ENCODE measurements at regions not wholly inside any gene's neighbourhood (a gene's known extent, or its start where the extent isn't known, plus 50 kb on each side); places are given as distances from the start of the nearest gene placed in this dataset.

GRCh38 chr1:54497338-54497737 is 50.7 kb upstream of the ACOT11 start:
- peaks cover 58% of the 10 kb centered on the region for H3K27me3 Mint-ChIP-seq (ENCODE audit: low read depth)
- H3K36me3 Mint-ChIP-seq (ENCODE audit: low read depth) = peaks cover 3% of the 10 kb centered on the region
- H3K4me1 Mint-ChIP-seq (ENCODE audit: low read depth) = peaks cover 5% of the 10 kb centered on the region
- H3K9me3 Mint-ChIP-seq = no peaks in the 10 kb centered on the region
- H3K4me3 Mint-ChIP-seq = no peak overlapping the region
- no peak overlapping the region for H3K27ac Mint-ChIP-seq

- peaks cover 3% of the 10 kb centered on the region for H3K36me3 Mint-ChIP-seq (ENCODE audit: low read depth)
- H3K27ac Mint-ChIP-seq = no peak overlapping the region
- no peak overlapping the region for H3K4me3 Mint-ChIP-seq
- no peaks in the 10 kb centered on the region for H3K9me3 Mint-ChIP-seq
- H3K4me1 Mint-ChIP-seq (ENCODE audit: low read depth) = peaks cover 5% of the 10 kb centered on the region
- H3K27me3 Mint-ChIP-seq (ENCODE audit: low read depth) = peaks cover 54% of the 10 kb centered on the region
Measured at GRCh38 chr1:54495954-54496353, 52.1 kb upstream of the ACOT11 start.

GRCh38 chr1:54493608-54494007 is 54.4 kb upstream of the ACOT11 start:
- Mint-ChIP-seq H3K4me3 (no peak overlapping the region), H3K4me1 (ENCODE audit: low read depth) (peaks cover 6% of the 10 kb centered on the region), H3K9me3 (no peaks in the 10 kb centered on the region), H3K27me3 (ENCODE audit: low read depth) (peaks cover 45% of the 10 kb centered on the region), H3K27ac (no peak overlapping the region), H3K36me3 (ENCODE audit: low read depth) (peaks cover 3% of the 10 kb centered on the region)

- H3K27ac Mint-ChIP-seq = peak overlapping the region; percentile 55
- H3K9me3 Mint-ChIP-seq = no peaks in the 10 kb centered on the region
- H3K27me3 Mint-ChIP-seq (ENCODE audit: low read depth) = peaks cover 41% of the 10 kb centered on the region
- no peaks in the 10 kb centered on the region for H3K36me3 Mint-ChIP-seq (ENCODE audit: low read depth)
- peaks cover 21% of the 10 kb centered on the region for H3K4me1 Mint-ChIP-seq (ENCODE audit: low read depth)
- peak overlapping the region; percentile 46 for H3K4me3 Mint-ChIP-seq
Measured at GRCh38 chr1:54490361-54491248, 57.4 kb upstream of the ACOT11 start.

- H3K4me1 Mint-ChIP-seq (ENCODE audit: low read depth) = peaks cover 21% of the 10 kb centered on the region
- no peak overlapping the region for H3K27ac Mint-ChIP-seq
- peaks cover 40% of the 10 kb centered on the region for H3K27me3 Mint-ChIP-seq (ENCODE audit: low read depth)
- peak overlapping the region; percentile 84 for H3K4me3 Mint-ChIP-seq
- no peaks in the 10 kb centered on the region for H3K9me3 Mint-ChIP-seq
- H3K36me3 Mint-ChIP-seq (ENCODE audit: low read depth) = no peaks in the 10 kb centered on the region
Measured at GRCh38 chr1:54489627-54490250, 58.3 kb upstream of the ACOT11 start.

GRCh38 chr1:54488779-54489626 is 59.0 kb upstream of the ACOT11 start:
- Mint-ChIP-seq H3K27ac (peak overlapping the region; percentile 80), H3K4me1 (ENCODE audit: low read depth) (peaks cover 21% of the 10 kb centered on the region), H3K27me3 (ENCODE audit: low read depth) (peaks cover 36% of the 10 kb centered on the region), H3K9me3 (no peaks in the 10 kb centered on the region), H3K36me3 (ENCODE audit: low read depth) (no peaks in the 10 kb centered on the region), H3K4me3 (peak overlapping the region; percentile 84)

GRCh38 chr1:54488065-54488750 is 59.8 kb upstream of the ACOT11 start:
- peaks cover 36% of the 10 kb centered on the region for H3K27me3 Mint-ChIP-seq (ENCODE audit: low read depth)
- no peaks in the 10 kb centered on the region for H3K36me3 Mint-ChIP-seq (ENCODE audit: low read depth)
- H3K9me3 Mint-ChIP-seq = no peaks in the 10 kb centered on the region
- H3K4me3 Mint-ChIP-seq = peak overlapping the region; percentile 85
- H3K27ac Mint-ChIP-seq = peak overlapping the region; percentile 66
- H3K4me1 Mint-ChIP-seq (ENCODE audit: low read depth) = peaks cover 21% of the 10 kb centered on the region

GRCh38 chr1:54487571-54488050 is 60.4 kb upstream of the ACOT11 start:
- Mint-ChIP-seq H3K27ac (peak overlapping the region; percentile 75), H3K36me3 (ENCODE audit: low read depth) (no peaks in the 10 kb centered on the region), H3K9me3 (no peaks in the 10 kb centered on the region), H3K4me1 (ENCODE audit: low read depth) (peaks cover 21% of the 10 kb centered on the region), H3K4me3 (peak overlapping the region; percentile 85), H3K27me3 (ENCODE audit: low read depth) (peaks cover 36% of the 10 kb centered on the region)

- peak overlapping the region; percentile 85 for H3K4me3 Mint-ChIP-seq
- no peak overlapping the region for H3K27ac Mint-ChIP-seq
- peaks cover 36% of the 10 kb centered on the region for H3K27me3 Mint-ChIP-seq (ENCODE audit: low read depth)
- H3K36me3 Mint-ChIP-seq (ENCODE audit: low read depth) = no peaks in the 10 kb centered on the region
- no peaks in the 10 kb centered on the region for H3K9me3 Mint-ChIP-seq
- peaks cover 21% of the 10 kb centered on the region for H3K4me1 Mint-ChIP-seq (ENCODE audit: low read depth)
Measured at GRCh38 chr1:54486907-54487306, 61.1 kb upstream of the ACOT11 start.

GRCh38 chr1:54485416-54485815 is 62.6 kb upstream of the ACOT11 start:
- no peaks in the 10 kb centered on the region for H3K36me3 Mint-ChIP-seq (ENCODE audit: low read depth)
- no peaks in the 10 kb centered on the region for H3K9me3 Mint-ChIP-seq
- peaks cover 27% of the 10 kb centered on the region for H3K27me3 Mint-ChIP-seq (ENCODE audit: low read depth)
- H3K27ac Mint-ChIP-seq = no peak overlapping the region
- peaks cover 32% of the 10 kb centered on the region for H3K4me1 Mint-ChIP-seq (ENCODE audit: low read depth)
- H3K4me3 Mint-ChIP-seq = no peak overlapping the region

GRCh38 chr1:54483875-54484437 is 64.1 kb upstream of the ACOT11 start:
- Mint-ChIP-seq H3K27ac (no peak overlapping the region), H3K36me3 (ENCODE audit: low read depth) (peaks cover 2% of the 10 kb centered on the region), H3K9me3 (no peaks in the 10 kb centered on the region), H3K4me3 (no peak overlapping the region), H3K27me3 (ENCODE audit: low read depth) (peaks cover 27% of the 10 kb centered on the region), H3K4me1 (ENCODE audit: low read depth) (peaks cover 36% of the 10 kb centered on the region)

GRCh38 chr1:54481201-54481884 is 66.7 kb upstream of the ACOT11 start:
- Mint-ChIP-seq H3K9me3 (no peaks in the 10 kb centered on the region), H3K4me1 (ENCODE audit: low read depth) (peaks cover 32% of the 10 kb centered on the region), H3K4me3 (no peak overlapping the region), H3K27me3 (ENCODE audit: low read depth) (peaks cover 17% of the 10 kb centered on the region), H3K36me3 (ENCODE audit: low read depth) (peaks cover 2% of the 10 kb centered on the region), H3K27ac (no peak overlapping the region)

- Mint-ChIP-seq H3K27ac (no peak overlapping the region), H3K27me3 (ENCODE audit: low read depth) (peaks cover 17% of the 10 kb centered on the region), H3K4me3 (no peak overlapping the region), H3K36me3 (ENCODE audit: low read depth) (peaks cover 4% of the 10 kb centered on the region), H3K9me3 (no peaks in the 10 kb centered on the region), H3K4me1 (ENCODE audit: low read depth) (peaks cover 34% of the 10 kb centered on the region)
Measured at GRCh38 chr1:54480525-54480848, 67.5 kb upstream of the ACOT11 start.
